H1 (cell line): ENCODE measurements at regions not wholly inside any gene's neighbourhood (a gene's known extent, or its start where the extent isn't known, plus 50 kb on each side); places are given as distances from the start of the nearest gene placed in this dataset.

Experiments used
- CTCF ChIA-PET: fragments of 300-600 bp; sonication (Branson Sonifier 250); formaldehyde crosslinking; loops from one replicate; lab custom pipeline; 2021; ENCODE audit not compliant: partially characterized antibody; lab: Charles Lee
- POLR2A ChIA-PET: fragments of 300-600 bp; sonication (Branson Sonifier 250); formaldehyde crosslinking; loops from one replicate; lab custom pipeline; 2021; ENCODE audit warnings: inconsistent platforms; ENCODE audit not compliant: partially characterized antibody; lab: Charles Lee
- DNase-seq, 2 experiments: peaks; one replicate each; pipeline versions ENCODE4 v3.0.0 to v3.0.0-alpha.2; 2010 to 2022; ENCODE audit warnings: low spot score in 2 of 2, low read depth in 1 of 2, mixed read lengths in 1 of 2
- FAIRE-seq: peaks from 2 replicates; lab custom pipeline; 2011; peaks lifted over from hg19 to GRCh38; lab: Jason Lieb, UNC
- H2AFZ ChIP-seq: 2 replicates; pipeline ENCODE4 v1.8.1; 2012; ENCODE audit warnings: low read length, inconsistent platforms
- H2AK5ac ChIP-seq: 2 replicates; pipeline ENCODE4 v1.6.1; 2013; ENCODE audit warnings: low read depth, low read length
- H2BK120ac ChIP-seq: replicated peaks from 2 replicates; pipeline ENCODE3; 2013; ENCODE audit warnings: low read depth, low read length, inconsistent platforms
- H2BK12ac ChIP-seq: 2 replicates; pipeline ENCODE4 v1.6.1; 2013; ENCODE audit warnings: low read depth, low read length
- H2BK15ac ChIP-seq: 2 replicates; pipeline ENCODE4 v1.6.1; 2013; ENCODE audit warnings: low read length
- H2BK20ac ChIP-seq: 2 replicates; pipeline ENCODE4 v1.6.1; 2013; ENCODE audit warnings: low read length
- H2BK5ac ChIP-seq: 2 replicates; pipeline ENCODE4 v1.6.1; 2013; ENCODE audit warnings: low read depth, low read length
- H3K14ac ChIP-seq: 2 replicates; pipeline ENCODE4 v1.6.1; 2013; ENCODE audit warnings: inconsistent platforms; ENCODE audit not compliant: insufficient read length
- H3K18ac ChIP-seq: 2 replicates; pipeline ENCODE4 v1.6.1; 2013; ENCODE audit warnings: low read length; ENCODE audit errors: extremely low read depth
- H3K23ac ChIP-seq: 2 replicates; pipeline ENCODE4 v1.6.1; 2013; ENCODE audit warnings: inconsistent platforms; ENCODE audit not compliant: insufficient read length
- H3K23me2 ChIP-seq: 2 replicates; pipeline ENCODE4 v1.6.1; 2013; ENCODE audit warnings: low read depth, low read length
- H3K27ac ChIP-seq: 2 replicates; pipeline ENCODE4 v1.6.1; 2011; ENCODE audit warnings: low read depth, low read length, inconsistent platforms
- H3K27me3 ChIP-seq, 4 experiments: replicated peaks in 1 of 4; 1 replicate in 1 of 4; 2 replicates in 3 of 4; pipeline versions ENCODE4 v1.6.1 to v1.8.1; 2011 to 2013; ENCODE audit warnings: low read length in 3 of 4, mild to moderate bottlenecking in 3 of 4, inconsistent platforms in 2 of 4, mixed read lengths in 2 of 4, moderate library complexity in 1 of 4; ENCODE audit not compliant: control insufficient read depth in 3 of 4, insufficient read depth in 3 of 4; ENCODE audit errors: extremely low read depth in 1 of 4
- H3K36me3 ChIP-seq, 4 experiments: 2 replicates each; pipeline versions ENCODE4 v1.6.1 to v1.8.1; 2011 to 2013; ENCODE audit warnings: mild to moderate bottlenecking in 4 of 4, low read length in 3 of 4, moderate library complexity in 2 of 4, control low read depth in 1 of 4, inconsistent platforms in 1 of 4; ENCODE audit not compliant: insufficient read depth in 4 of 4, control insufficient read depth in 2 of 4
- H3K4ac ChIP-seq: replicated peaks from 2 replicates; pipeline ENCODE3; 2013; ENCODE audit warnings: low read length, low read depth, mixed read lengths, inconsistent platforms; ENCODE audit not compliant: insufficient read length
- H3K4me1 ChIP-seq, 4 experiments: replicated peaks in 1 of 4; 1 replicate in 1 of 4; 2 replicates in 3 of 4; pipeline versions ENCODE4 v1.6.1 to v1.8.1; 2011 to 2013; ENCODE audit warnings: low read length in 3 of 4, inconsistent platforms in 2 of 4, mixed read lengths in 1 of 4; ENCODE audit not compliant: insufficient read depth in 4 of 4, control insufficient read depth in 3 of 4
- H3K4me2 ChIP-seq, 2 experiments: 2 replicates each; pipeline versions ENCODE4 v1.6.1 to v1.8.1; 2011 to 2013; ENCODE audit warnings: low read depth in 2 of 2, low read length in 2 of 2, control low read depth in 1 of 2, inconsistent platforms in 1 of 2, mild to moderate bottlenecking in 1 of 2; ENCODE audit not compliant: insufficient read depth in 1 of 2
- H3K4me3 ChIP-seq, 4 experiments: fragments of 200-600, 300-600 bp in 1 of 4; sonication (generic), shearing (Covaris generic), sonication (Bioruptor Twin) in 1 of 4; 2 replicates each; pipeline versions ENCODE4 v1.5.1 to v1.8.1; 2011 to 2016; ENCODE audit warnings: low read length in 4 of 4, low read depth in 3 of 4, control low read depth in 2 of 4, inconsistent platforms in 2 of 4, mild to moderate bottlenecking in 2 of 4, mixed read lengths in 1 of 4, moderate library complexity in 1 of 4; ENCODE audit not compliant: insufficient read depth in 2 of 4; ENCODE audit errors: extremely low read depth in 1 of 4
- H3K56ac ChIP-seq: replicated peaks from 2 replicates; pipeline ENCODE3; 2013; ENCODE audit warnings: low read depth, mild to moderate bottlenecking, mixed read lengths, low read length, inconsistent platforms; ENCODE audit not compliant: insufficient read length
- H3K79me1 ChIP-seq: 2 replicates; pipeline ENCODE4 v1.6.1; 2013; ENCODE audit warnings: low read depth, low read length, control low read depth
- H3K79me2 ChIP-seq, 2 experiments: 2 replicates each; pipeline versions ENCODE4 v1.6.1 to v1.8.1; 2012 to 2013; ENCODE audit warnings: low read length in 2 of 2, mild to moderate bottlenecking in 2 of 2, inconsistent platforms in 1 of 2; ENCODE audit not compliant: insufficient read depth in 2 of 2, control insufficient read depth in 1 of 2
- H3K9ac ChIP-seq, 4 experiments: replicated peaks in 1 of 4; 1 replicate in 1 of 4; 2 replicates in 3 of 4; pipeline versions ENCODE4 v1.6.1 to v1.8.1; 2011 to 2013; ENCODE audit warnings: low read depth in 3 of 4, low read length in 3 of 4, control low read depth in 2 of 4, mild to moderate bottlenecking in 2 of 4, moderate library complexity in 2 of 4, inconsistent platforms in 1 of 4; ENCODE audit errors: extremely low read depth in 1 of 4
- H3K9me3 ChIP-seq, 2 experiments: 2 replicates each; pipeline versions ENCODE4 v1.6.1 to v1.8.1; 2012 to 2013; ENCODE audit warnings: mild to moderate bottlenecking in 2 of 2, moderate library complexity in 2 of 2, control low read depth in 1 of 2, inconsistent platforms in 1 of 2, low read depth in 1 of 2, low read length in 1 of 2, mixed read lengths in 1 of 2; ENCODE audit not compliant: insufficient read depth in 2 of 2
- H4K20me1 ChIP-seq, 2 experiments: replicated peaks in 1 of 2; 2 replicates each; pipeline versions ENCODE3 to v1.8.1; 2011 to 2013; ENCODE audit warnings: inconsistent platforms in 2 of 2, low read length in 2 of 2, mild to moderate bottlenecking in 1 of 2; ENCODE audit not compliant: insufficient read depth in 2 of 2, control insufficient read depth in 1 of 2
- H4K5ac ChIP-seq: 2 replicates; pipeline ENCODE4 v1.6.1; 2013; ENCODE audit warnings: low read length, low read depth, mixed read lengths, inconsistent platforms; ENCODE audit not compliant: insufficient read length
- H4K8ac ChIP-seq: 2 replicates; pipeline ENCODE4 v1.8.0; 2013; ENCODE audit warnings: mild to moderate bottlenecking, moderate library complexity, low read length, inconsistent platforms; ENCODE audit not compliant: insufficient read depth; ENCODE audit errors: extremely low read depth
- H4K91ac ChIP-seq: replicated peaks from 2 replicates; pipeline ENCODE3; 2013; ENCODE audit warnings: low read length, mixed read lengths, inconsistent platforms; ENCODE audit not compliant: insufficient read length
- CBX8 ChIP-seq: fragments of 300-800, 300-1000 bp; sonication (generic); IDR thresholded peaks from 2 replicates; pipeline ENCODE4 v1.7.1; 2016; ENCODE audit warnings: low read depth, low read length, borderline replicate concordance
- CHD2 ChIP-seq: IDR thresholded peaks from 2 replicates; pipeline ENCODE4 v1.6.1; 2012; ENCODE audit warnings: low read length, improper control_type of control experiment
- EP300 ChIP-seq, 2 experiments: IDR thresholded peaks; 1 replicate in 1 of 2; 2 replicates in 1 of 2; pipeline ENCODE4 v1.6.1; 2011 to 2012; ENCODE audit warnings: low read depth in 2 of 2, low read length in 2 of 2, mild to moderate bottlenecking in 2 of 2, borderline replicate concordance in 1 of 2, inconsistent platforms in 1 of 2, moderate library complexity in 1 of 2
- GABPA ChIP-seq: IDR thresholded peaks from 2 replicates; pipeline ENCODE4 v1.6.1; 2011; ENCODE audit warnings: mild to moderate bottlenecking, low read length, moderate library complexity, borderline replicate concordance; ENCODE audit not compliant: insufficient read depth
- JUND ChIP-seq: IDR thresholded peaks from 2 replicates; pipeline ENCODE4 v1.6.1; 2011; ENCODE audit warnings: mild to moderate bottlenecking, improper control_type of control experiment, low read length
- KDM5A ChIP-seq: fragments of 200-600 bp; IDR thresholded peaks from 2 replicates; pipeline ENCODE4 v1.7.1; 2012; ENCODE audit warnings: mild to moderate bottlenecking, low read length, inconsistent platforms, mixed read lengths
- RXRA ChIP-seq: IDR thresholded peaks from 2 replicates; pipeline ENCODE4 v1.6.1; 2011; ENCODE audit warnings: low read depth, mild to moderate bottlenecking, low read length, moderate library complexity; ENCODE audit not compliant: insufficient read depth
- USF2 ChIP-seq: IDR thresholded peaks from 2 replicates; pipeline ENCODE4 v1.6.1; 2011; ENCODE audit warnings: low read length, improper control_type of control experiment
- YY1 ChIP-seq: IDR thresholded peaks from 2 replicates; pipeline ENCODE4 v1.6.1; 2011; ENCODE audit warnings: low read depth, mild to moderate bottlenecking, low read length
- WGBS, 2 experiments: shearing (Covaris generic) in 1 of 2; methylation state at CpG; one replicate each; pipeline versions ENCODE4 v1.1.6 to v1.1.7; 2013 to 2015; ENCODE audit warnings: low lambda C conversion rate in 2 of 2, mixed read lengths in 2 of 2, inconsistent platforms in 1 of 2, low coverage in 1 of 2, missing lambda C conversion rate in 1 of 2; ENCODE audit not compliant: insufficient replicate concordance in 2 of 2, insufficient coverage in 1 of 2, insufficient read length in 1 of 2; ENCODE audit errors: extremely low coverage in 1 of 2, missing lambda C conversion rate in 1 of 2; 5-methylcytosine and 5-hydroxymethylcytosine counted together

GRCh38 chr18:73043211-73043610 lies 175.4 kb upstream of the NETO1 start:
- FAIRE-seq (no peak), DNase-seq (no peak)
- Histone ChIP-seq H3K79me1 (no peaks in the 10 kb centered on the region), H3K4me1 (no peaks in the 10 kb centered on the region; a peak in 3 of 7 replicates), H3K4ac (no peak overlapping the region), H3K36me3 (no peaks in the 10 kb centered on the region), H3K23ac (no peak overlapping the region), H3K18ac (no peak overlapping the region), H4K20me1 (no peaks in the 10 kb centered on the region), H2BK5ac (no peak overlapping the region), H3K9me3 (no peaks in the 10 kb centered on the region), H3K23me2 (no peaks in the 10 kb centered on the region), H2BK20ac (no peak overlapping the region), H3K9ac (no peak overlapping the region), H2AFZ (no peak overlapping the region), H2BK12ac (no peak overlapping the region), H2AK5ac (no peak overlapping the region), H3K27ac (no peak overlapping the region), H4K91ac (no peak overlapping the region), H2BK15ac (no peak overlapping the region), H3K14ac (no peak overlapping the region), H3K56ac (no peak overlapping the region), H4K8ac (no peak overlapping the region), H3K4me2 (no peak overlapping the region), H3K4me3 (no peak overlapping the region), H3K27me3 (no peaks in the 10 kb centered on the region), H4K5ac (no peak overlapping the region), H2BK120ac (no peak overlapping the region), H3K79me2 (no peaks in the 10 kb centered on the region)
- ChIA-PET POLR2A (no interaction called here), CTCF (no interaction called here)
- TF ChIP-seq CHD2, result no peak
- no peak for TF ChIP-seq GABPA
- no peak for TF ChIP-seq RXRA
- no peak for TF ChIP-seq EP300 (IDR thresholded peaks at IDR 0.05; ENCODE audit: borderline replicate concordance in 1 of 2, low read depth in 2 of 2, low read length in 2 of 2)
- TF ChIP-seq KDM5A, result no peak
- no peak for TF ChIP-seq CBX8
- no peak for TF ChIP-seq USF2
- TF ChIP-seq YY1, result no peak
- TF ChIP-seq JUND, result no peak
- WGBS, 2 experiments, result 92% methylated on average over 4 of the region's 4 CpGs; no CpG with 5 or more reads in 1 of the 2 experiments
